Lower leg skin (tissue), 4 donors: ENCODE measurements at regions not wholly inside any gene's neighbourhood (a gene's known extent, or its start where the extent isn't known, plus 50 kb on each side); places are given as distances from the start of the nearest gene placed in this dataset.

ENCODE experiments used
- DNase-seq, 2 donors: peaks; one replicate each; pipeline ENCODE4 v3.0.0-alpha.2; 2019; ENCODE audit warnings: low spot score in 2 of 2
- H3K4me3 ChIP-seq: fragments of 200-600 bp; sonication (generic); 2 replicates; pipeline ENCODE4 v1.5.1; 2017; ENCODE audit warnings: mild to moderate bottlenecking, low read depth; ENCODE audit not compliant: poor library complexity, severe bottlenecking
- CTCF ChIP-seq, 3 donors: fragments of 450-650 bp; IDR thresholded peaks; one replicate each; pipeline ENCODE4 v1.5.1; 2016; ENCODE audit warnings: antibody characterized with exemption in 3 of 3, mild to moderate bottlenecking in 3 of 3, moderate library complexity in 2 of 3
- POLR2A ChIP-seq, 2 donors: fragments of 450-650 bp; IDR thresholded peaks; one replicate each; pipeline ENCODE4 v1.6.1; 2016 to 2017; ENCODE audit warnings: antibody characterized with exemption in 2 of 2, mild to moderate bottlenecking in 1 of 2, moderate library complexity in 1 of 2
- WGBS, 2 donors: methylation state at CpG; one replicate each; pipeline ENCODE4 v1.1.5; 2018; 5-methylcytosine and 5-hydroxymethylcytosine counted together
- intact Hi-C: fragments of 100-400 bp; cut with DNase I; formaldehyde crosslinking; loops from one replicate; pipeline ENCODE4 v1.15.0; 2023; ENCODE audit warnings: low total_unique reads

- WGBS, 2 donors: 88 to 100% methylated on average over 1 of the region's 1 CpG
- intact Hi-C loops: no loop called here
- DNase-seq: no peak
Observed at GRCh38 chr12:13368431-13368830, 171.9 kb downstream of the EMP1 start.

GRCh38 chr12:13367973-13368372 is 171.4 kb downstream of the EMP1 start:
- intact Hi-C loops: no loop called here
- no peak for DNase-seq
- no peak overlapping the region for H3K4me3 ChIP-seq
- WGBS, 2 donors: 84 to 97% methylated on average over 11 of the region's 11 CpGs
- no peak for TF ChIP-seq CTCF (IDR thresholded peaks at IDR 0.05)
- no peak for TF ChIP-seq POLR2A (IDR thresholded peaks at IDR 0.05)

More at GRCh38 chr12:13368431-13368830, 171.9 kb downstream of the EMP1 start:
- H3K4me3 ChIP-seq: no peak overlapping the region
- TF ChIP-seq POLR2A (IDR thresholded peaks at IDR 0.05): no peak
- no peak for TF ChIP-seq CTCF (IDR thresholded peaks at IDR 0.05)

GRCh38 chr12:13365748-13366366 is 169.3 kb downstream of the EMP1 start:
- 92 to 96% methylated on average over 16 of the region's 16 CpGs for WGBS, 2 donors
- no peak overlapping the region for H3K4me3 ChIP-seq
- intact Hi-C loops: no loop called here
- no peak for DNase-seq
- TF ChIP-seq POLR2A (IDR thresholded peaks at IDR 0.05): no peak
- no peak for TF ChIP-seq CTCF (IDR thresholded peaks at IDR 0.05)

GRCh38 chr12:13362260-13362841 is 165.8 kb downstream of the EMP1 start:
- no peak for TF ChIP-seq POLR2A (IDR thresholded peaks at IDR 0.05)
- TF ChIP-seq CTCF (IDR thresholded peaks at IDR 0.05): no peak
- intact Hi-C loops: no loop called here
- WGBS, 2 donors: 58 to 64% methylated on average over 5 of the region's 5 CpGs
- no peak overlapping the region for H3K4me3 ChIP-seq
- no peak for DNase-seq

GRCh38 chr12:13359636-13360035 is 163.1 kb downstream of the EMP1 start:
- no peak overlapping the region for H3K4me3 ChIP-seq
- TF ChIP-seq CTCF (IDR thresholded peaks at IDR 0.05): no peak
- no peak for TF ChIP-seq POLR2A (IDR thresholded peaks at IDR 0.05)
- intact Hi-C loops: no loop called here
- no peak for DNase-seq
